CD1c-positive myeloid dendritic cell (primary cell): ENCODE measurements at regions not wholly inside any gene's neighbourhood (a gene's known extent, or its start where the extent isn't known, plus 50 kb on each side); places are given as distances from the start of the nearest gene placed in this dataset.
"Not testable (repeated sequence)": the region's sequence is repeated elsewhere in the genome, so short reads cannot be mapped to it uniquely, and the experiment has no call there.

Source experiments
- DNase-seq: peaks from one replicate; pipeline ENCODE4 v3.0.0-alpha.2; 2016; ENCODE audit errors: extremely low spot score

DNA sequence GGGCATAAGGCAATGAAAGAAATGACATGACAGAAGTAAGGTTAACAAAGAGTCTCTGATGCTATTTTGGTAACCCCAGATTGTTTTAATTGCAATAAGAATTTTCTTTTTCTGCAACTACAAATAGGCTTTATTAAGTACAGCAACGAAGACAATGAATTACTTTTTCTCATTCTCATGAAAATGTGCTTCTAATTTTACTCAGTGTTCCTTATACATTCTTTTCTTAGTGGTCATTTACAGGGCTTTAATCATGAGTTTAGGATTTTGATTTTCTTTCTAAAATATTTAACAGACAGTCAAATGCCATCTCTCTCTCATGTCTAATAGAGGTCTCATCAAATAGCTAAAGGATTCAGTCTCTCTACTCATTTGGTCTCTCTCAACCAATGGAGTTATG is 452.1 kb downstream of the RAP2B start:
- DNase-seq: no peak

DNA sequence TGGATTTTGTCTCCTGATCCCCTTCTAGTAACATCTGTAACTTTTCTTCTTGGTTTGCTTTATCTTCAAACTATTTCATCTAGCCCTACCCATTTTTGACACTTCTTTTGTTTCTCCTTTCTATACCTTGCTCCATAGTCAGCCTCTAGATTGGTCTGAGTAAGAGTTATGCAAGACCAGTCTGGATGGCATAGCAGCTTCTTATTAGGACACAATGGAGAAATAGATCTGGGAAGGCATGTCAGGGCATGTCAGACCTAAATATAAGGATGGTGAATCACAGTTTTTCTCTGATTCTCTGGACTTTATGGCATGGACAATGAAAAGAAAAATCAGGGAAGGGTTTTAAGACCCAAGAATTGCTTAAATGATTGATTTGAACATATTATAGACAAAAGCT is 452.5 kb downstream of the RAP2B start:
- peak; percentile 33 for DNase-seq

DNA sequence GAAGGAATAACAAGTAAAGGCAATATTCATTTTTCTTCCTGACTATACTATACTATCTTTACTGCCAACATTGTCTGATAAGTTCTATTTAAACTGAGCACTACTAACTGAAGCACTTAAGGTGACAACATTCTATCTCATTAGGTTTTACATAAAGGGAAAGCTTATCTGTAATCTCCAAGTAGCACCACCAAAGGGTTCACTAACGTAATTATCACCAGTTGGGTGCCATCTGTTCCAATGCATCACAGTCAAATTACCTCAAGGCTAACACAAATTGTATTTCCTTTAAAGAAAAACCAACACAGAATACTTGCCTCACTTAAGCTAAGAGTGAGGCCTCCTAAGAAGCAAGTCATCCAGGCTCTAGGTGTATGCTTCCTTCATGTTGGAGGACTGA is 453.8 kb downstream of the RAP2B start:
- no peak for DNase-seq

DNA sequence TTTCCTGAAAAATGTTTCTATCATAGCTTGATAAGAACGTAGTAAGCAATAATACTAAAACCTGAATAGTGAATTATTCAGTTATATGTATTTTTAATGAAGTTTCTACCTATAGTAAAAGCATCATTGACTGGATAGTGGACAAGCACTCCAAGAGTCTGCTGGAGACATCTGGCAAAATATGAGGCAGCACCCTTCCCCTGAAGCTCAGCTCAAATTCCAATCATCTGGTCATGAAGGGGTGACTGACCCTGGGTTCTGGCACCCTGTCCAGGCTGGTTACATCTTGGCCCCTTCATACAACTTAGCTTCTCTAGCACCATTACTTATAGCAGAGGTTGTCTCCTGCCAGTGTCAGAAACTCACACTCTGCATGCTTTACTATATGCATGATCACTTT is 455.4 kb downstream of the RAP2B start:
- no peak for DNase-seq

DNA sequence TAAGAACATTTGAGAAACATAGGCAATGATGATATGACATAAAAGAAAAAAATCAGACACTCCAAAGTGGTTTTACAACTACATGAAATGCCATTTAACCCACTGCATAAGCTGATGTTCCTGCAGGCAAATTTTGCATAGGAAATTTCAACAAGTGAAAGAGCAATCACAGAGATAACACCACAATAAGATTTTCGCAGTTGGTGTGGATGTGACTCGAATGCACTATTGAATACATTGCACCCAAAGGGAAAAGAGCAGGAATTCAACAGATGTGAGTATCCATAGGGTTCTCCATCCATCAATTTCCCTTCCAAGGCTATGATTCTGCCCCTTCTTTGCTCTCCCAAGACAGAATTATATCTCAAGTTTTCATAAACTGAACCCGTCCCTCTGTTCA is 456.1 kb downstream of the RAP2B start:
- DNase-seq: no peak

DNA sequence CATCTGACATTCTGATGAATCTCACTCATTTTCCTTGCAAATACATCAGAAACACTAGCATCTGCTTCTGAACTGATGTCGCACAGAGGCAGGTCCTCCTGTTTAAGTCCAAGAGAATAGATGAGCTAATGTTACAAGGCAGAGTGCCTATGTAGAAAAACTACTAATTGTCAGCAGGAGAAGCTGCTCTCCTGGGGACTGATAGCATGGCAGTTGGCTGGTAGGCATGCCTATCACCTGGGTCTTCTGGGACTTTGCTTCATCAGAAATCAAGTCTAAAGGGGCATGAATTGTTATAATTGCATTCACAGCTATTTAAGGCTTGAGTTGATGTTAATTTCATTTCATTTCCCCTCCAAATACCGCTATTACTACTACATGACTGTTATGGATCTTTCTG is 457.2 kb downstream of the RAP2B start:
- no peak for DNase-seq

DNA sequence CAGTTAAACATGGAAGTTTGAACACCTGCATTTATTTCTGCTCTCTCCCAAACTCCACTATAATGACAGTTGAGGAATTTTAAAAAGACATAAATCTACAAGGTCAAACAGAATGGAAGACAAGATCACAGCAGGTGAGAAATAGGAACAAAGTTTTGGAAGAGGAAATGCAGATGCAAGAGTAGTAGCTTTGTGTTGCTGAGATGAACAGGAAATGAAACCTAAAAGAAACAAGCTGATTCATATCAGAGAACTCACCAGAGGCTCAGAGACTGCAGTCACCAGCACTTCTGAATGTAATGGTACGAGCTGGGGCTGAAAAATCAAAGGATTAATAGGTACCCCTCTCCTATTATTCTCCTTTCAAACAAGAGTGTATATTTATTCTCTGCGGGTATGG is 459.9 kb downstream of the RAP2B start:
- DNase-seq: peak; percentile 61

DNA sequence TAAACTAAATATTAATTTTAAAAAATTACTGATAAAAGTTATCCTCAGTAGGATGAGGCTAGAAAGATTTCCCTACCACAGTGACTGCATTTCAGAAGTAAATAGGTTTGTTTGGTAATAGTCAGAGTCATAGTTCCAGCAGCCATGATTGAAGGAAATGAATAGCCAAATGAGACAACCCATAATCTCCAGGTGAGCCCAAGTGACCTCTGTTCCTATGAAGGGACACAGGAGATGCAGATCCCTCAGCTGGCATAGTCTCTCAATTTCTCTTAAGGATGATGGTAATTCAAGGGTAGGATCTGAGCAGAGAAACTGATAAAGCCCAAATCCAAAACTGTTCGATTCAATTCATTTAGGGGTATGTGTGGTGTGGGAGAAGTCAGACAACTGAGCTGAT is 461.8 kb downstream of the RAP2B start:
- no peak for DNase-seq

DNA sequence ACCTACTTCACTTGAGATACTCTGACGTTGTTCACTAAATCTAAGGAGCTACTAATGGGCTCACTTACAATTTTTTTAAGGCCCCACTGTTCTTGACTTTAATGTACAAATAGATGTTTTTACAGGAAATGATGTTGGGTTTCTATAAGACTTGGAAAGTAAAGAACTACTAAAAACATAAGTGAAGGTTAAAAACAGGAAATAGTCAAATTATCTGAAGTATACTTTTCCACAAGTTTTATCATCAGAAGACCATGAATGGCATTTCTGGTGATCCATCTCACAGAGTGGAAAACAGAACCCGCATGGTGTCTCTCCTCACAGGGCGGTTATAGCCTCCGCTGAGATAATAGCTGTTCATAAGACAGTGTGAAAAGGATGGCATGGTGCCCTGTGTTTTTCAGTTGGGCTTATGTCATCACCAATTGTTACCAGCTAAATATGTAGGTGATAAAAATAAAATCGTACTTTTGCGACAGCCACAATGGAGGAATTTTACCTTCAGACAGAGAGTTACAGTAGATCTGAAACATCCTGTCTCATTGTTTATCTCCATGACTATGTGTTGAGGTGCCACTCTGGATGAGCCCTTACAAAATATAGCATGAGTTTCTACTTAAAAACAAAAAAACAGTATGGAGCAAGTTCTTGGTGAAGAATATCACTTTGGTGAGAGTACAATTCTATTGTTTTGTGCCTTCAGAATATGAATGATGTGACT is 462.4 kb downstream of the RAP2B start:
- no peak for DNase-seq

DNA sequence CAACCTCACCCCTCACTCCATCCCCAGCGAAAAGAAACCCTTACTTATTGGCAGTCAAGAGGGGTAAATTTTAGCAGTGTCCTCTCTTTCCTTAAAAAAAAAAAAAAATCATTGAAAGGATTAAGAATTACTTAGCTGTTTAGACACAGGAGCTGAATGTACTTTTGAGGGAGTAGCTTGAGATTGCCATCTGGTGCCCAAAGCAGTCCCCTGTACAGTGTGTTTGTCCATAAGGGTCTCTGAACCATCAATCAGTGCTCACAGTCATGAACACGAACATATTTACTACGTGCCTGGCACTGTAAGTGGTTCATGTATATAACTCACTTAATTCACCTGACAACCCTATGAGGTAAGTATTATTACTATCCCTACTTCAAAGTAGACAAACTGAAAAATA is 463.5 kb downstream of the RAP2B start:
- DNase-seq: no peak

DNA sequence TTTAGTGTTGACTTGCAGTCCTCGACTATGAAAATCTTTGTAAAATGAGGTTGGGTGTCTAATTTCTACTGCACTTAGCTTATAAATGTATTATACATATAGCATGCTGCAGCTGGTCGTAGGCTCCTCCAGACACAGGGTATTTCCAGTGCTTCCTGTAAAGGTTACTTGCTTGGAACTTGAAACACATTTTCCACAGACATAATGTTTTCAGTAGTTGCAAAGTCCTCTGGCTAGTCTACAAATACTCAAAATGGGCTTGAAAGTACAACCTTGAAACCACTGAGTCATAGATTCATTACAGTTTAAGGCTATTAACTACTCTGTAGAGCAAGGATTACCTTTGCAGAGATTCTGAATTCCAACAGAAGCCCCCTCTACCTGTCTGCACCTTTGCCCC is 464.1 kb downstream of the RAP2B start:
- DNase-seq: no peak

DNA sequence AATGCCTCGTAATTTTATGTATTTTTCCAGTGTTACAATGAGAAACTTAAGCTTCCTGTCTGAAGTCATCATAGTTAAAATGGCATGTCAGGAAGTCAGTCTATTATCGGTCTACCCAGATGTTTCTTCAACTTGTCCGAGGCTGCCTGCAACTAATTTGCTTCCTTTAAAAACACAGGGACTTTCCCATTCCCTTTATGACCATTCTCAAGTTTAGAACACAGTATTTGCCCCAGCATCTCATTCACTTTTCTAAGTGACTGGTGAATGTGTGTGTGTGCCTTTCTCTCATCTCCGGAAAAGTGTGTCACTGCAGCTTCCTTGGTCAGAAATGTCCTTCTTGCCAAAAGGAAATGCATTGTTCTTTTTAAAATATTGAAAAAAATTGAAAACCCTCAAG is 466.6 kb downstream of the RAP2B start:
- DNase-seq: no peak

DNA sequence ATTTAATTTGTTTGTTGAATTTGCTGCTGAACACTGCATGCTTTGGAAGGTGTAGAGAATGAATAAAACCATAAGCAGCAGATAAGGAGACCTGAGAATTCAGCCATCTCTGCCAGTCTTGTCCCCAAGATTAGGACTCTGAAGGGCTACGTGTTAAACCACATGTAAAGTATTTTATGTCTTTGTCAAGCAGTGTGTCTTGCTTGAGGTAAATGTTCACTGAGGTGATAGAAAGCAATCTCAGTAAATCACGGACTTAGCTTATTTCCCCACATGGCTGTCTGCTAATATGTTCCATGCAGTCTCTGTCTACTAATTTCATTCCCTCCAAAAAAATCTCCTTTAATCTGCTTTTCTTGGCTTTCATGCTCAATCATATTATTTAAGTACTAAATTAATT is 467.1 kb downstream of the RAP2B start:
- DNase-seq: no peak

DNA sequence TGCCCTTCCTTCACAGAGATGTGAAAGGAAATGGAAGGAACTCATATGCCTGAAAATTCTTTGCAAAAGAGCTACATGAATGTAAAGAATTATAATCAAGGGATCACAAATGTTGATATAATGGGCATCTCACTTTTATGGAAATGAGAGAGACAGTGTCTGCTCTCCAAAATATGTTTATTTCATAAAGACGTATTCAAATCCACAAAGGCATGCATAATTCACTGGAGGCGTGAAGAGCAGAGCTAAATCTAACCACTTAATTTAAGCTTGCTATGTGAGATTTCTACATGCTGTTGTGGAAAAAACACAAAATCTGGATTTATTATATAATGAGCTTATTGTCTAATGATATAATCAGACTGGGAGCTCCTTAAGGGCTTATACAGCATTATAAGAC is 469.1 kb downstream of the RAP2B start:
- no peak for DNase-seq

DNA sequence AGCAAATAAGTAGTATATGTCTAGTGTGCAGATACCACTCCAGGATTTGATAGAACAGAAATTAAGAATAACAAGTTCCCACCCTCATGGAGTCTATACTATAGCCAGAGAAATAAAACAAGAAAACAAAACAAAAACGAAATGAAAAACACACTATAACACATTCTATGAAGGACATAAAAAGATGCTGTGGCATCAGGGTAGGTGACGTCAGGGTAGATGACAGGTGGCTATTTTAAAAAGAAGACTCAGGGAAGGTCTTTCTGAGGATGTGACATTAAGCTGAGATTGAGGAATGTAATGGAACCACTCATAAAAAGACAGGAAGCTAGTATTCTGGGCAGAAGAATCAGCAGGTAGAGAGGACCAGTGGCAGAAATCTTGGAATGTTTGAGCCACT is 469.6 kb downstream of the RAP2B start:
- DNase-seq: no peak

DNA sequence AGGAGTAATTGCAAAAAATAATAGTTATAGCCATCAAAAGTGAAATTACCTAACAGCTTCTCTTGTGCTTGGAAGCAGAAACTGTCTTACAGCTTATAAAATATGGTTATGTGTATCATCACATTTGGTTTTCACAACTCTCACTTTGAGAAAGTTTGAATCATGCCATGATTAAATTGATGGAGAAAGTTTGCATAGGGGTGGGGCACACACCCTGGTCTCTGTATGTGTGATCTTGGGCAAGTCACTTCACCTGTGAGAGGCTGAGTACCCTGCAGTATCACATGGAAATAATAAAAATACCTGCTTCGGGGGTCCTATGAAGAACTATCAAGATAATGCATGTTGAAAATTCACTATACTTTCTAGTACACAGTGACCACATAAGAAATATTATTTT is 471.4 kb downstream of the RAP2B start:
- DNase-seq: no peak

DNA sequence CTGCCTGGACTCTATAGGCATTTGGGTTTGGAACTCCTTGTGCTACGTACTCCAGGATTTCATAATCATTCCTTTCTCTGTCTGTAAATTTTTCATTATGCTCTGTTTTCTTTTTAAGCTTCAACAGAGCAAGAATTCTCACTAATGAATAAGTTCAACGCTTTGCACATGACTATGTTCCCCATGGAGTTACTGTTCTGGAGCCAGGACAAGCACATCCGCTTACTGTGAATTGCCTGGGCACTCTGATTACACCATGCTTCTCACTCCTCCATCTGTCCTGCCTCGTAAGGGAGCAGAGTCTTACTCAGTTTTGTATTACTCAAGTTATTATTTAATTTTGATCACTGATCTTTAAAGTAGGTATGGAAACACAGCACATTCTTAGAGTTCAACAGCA is 472.7 kb downstream of the RAP2B start:
- no peak for DNase-seq

DNA sequence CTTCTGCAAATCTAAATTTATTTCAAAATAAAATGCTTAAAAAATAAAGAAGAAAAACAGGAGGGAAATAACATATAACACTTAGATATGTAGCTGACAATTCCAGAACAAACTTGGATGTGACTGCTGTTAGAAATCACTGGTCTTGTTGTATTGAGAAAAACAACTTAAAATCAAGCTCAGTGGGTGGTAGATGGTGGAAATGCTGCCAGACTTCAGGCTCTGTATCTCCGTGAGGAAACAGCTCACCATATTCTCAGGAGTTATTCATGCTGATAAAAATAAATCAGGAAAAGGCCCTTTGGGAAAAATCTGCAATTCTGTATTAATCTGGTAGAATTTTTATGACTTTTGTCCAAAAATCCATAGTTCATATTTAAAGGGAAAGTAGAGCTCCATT is 477.6 kb downstream of the RAP2B start:
- DNase-seq: no peak

DNA sequence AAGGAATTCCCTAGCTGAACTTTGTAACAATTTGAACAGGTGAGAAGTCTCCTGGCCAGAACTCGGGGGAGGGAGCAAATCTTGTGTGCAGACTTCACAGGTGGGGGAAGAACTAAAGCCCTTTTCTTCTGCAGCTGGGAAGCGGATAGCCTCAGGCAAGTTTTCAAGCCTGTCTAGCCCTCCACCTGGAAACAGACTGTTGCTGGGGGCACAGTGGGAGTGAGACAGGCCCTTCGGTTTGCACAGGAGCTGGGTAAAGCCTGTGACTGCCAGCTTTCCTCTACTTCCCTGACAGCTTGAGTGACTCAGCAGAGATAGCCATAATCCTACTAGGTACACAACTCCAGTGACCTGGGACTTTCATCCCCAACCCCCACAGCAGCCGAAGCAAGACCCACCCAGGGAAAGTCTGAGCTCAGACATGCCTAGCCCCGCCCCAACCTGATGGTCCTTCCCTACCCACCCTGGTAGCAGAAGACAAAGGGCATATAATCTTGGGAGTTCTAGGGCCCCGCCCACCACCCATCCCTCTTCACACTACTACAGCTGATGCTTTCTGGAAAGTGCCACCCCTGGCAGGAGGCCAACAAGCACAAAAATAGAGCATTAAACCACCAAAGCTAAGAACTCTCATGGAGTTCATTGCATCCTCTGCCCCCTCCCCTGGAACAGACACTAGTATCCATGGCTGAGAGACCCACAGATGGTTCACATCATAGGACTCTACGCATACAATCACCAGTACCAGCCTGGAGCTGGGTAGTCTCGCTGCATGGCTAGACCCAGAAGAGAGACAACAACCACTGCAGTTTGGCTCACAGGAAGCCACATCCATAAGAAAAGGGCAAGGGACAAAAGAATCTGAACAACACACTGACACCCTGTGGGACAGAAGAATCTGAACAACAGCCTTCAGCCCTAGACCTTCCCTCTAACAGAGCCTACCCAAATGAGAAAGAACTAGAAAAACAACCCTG is 479.0 kb downstream of the RAP2B start:
- no peak for DNase-seq

DNA sequence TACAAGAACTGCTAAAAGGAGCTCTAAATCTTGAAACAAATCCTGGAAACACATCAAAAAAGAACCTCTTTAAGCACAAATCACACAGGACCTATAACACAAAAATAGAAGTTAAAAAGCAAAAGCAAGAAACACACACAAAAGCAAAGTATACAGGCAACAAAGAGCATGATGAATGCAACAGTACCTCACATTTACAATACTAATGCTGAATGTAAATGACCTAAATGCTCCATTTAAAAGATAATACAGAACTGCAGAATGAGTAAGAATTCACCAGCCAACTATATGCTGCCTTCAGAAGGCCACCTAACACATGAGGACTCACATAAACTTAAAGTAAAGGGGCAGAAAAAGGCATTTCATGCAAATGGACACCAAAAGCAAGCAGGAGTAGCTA is 478.6 kb upstream of the ARHGEF26 start:
- DNase-seq: not testable (repeated sequence)

DNA sequence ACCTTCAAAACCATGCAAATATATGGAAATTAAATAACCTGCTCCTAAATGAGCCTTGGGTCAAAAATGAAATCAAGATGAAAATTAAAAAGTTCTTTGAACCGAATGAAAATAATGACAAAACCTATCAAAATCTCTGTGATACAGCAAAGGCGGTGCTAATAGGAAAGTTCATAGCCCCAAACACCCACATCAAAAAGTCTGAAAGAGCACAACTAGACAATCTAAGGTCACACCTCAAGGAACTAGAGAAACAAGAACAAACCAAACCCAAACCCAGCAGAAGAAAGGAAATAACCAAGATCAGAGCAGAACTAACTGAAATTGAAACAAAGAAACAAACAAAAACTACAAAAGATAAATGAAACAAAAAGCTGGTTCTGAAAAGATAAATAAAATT is 477.7 kb upstream of the ARHGEF26 start:
- not testable (repeated sequence) for DNase-seq

DNA sequence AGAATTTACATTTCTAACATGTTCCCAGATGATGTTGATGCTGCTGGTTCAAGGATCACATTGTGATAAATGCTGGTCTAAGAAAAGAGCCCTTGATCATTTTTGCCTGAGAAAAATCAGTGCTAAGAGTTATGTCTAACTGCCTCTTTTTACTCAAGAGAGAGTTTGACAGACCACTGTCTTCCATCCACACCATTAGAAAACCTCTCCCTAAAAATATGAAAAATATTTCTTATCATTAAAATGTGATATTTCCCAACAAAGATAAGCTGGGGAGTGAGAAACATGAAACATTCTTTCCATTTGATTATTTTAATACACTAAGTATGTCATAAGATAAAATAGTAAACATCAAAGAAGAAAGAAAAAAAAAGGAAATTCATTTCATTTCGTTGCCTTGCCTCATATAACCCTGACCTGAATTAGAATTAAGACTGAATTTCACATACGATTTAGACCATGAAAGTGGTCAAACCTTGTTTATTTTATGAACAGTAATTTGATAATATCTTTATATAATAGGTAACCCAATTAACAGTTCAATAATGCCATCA is 471.8 kb upstream of the ARHGEF26 start:
- DNase-seq: no peak

DNA sequence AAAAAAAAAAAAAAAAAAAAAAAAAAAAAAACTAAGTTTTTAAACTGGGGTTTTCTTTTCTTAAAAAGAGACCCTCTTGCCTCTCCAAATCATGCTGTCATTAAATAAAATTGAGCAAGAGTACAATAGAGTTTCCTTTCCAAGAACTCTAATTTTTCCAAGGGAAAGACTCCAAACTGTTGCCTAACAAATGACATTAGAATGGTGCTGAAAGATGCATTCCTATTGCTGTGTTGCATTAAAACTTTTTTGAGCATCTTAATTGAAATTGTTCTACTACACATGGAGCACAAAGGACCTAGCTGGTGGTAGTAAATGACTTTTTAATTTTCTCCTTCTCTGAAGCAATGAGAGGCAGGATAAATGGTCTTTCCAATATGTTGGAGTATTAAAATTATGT is 469.1 kb upstream of the ARHGEF26 start:
- DNase-seq: no peak
